Central memory CD8-positive, alpha-beta T cell (primary cell): ENCODE measurements at regions not wholly inside any gene's neighbourhood (a gene's known extent, or its start where the extent isn't known, plus 50 kb on each side); places are given as distances from the start of the nearest gene placed in this dataset.

Experiments
- ATAC-seq: fragments of 150-1000 bp; cut with Tn5 transposase; replicated peaks from 2 replicates; pipeline ENCODE4 v1.10.0; 2022; ENCODE audit warnings: mild to moderate bottlenecking, moderate FRiP score, moderate number of reproducible peaks; ENCODE audit not compliant: poor library complexity, severe bottlenecking; ENCODE audit errors: extremely low read depth
- DNase-seq, 2 donors: peaks; one replicate each; pipeline ENCODE4 v3.0.0; 2021; ENCODE audit warnings: low spot score in 2 of 2
- H3K27ac Mint-ChIP-seq: one replicate; pipeline ENCODE4 v1.8.0; 2022; ENCODE audit warnings: low read depth, mild to moderate bottlenecking, moderate library complexity, mixed read lengths
- H3K27me3 Mint-ChIP-seq: one replicate; pipeline ENCODE4 v1.8.0; 2022; ENCODE audit warnings: mixed read lengths
- H3K36me3 Mint-ChIP-seq: one replicate; pipeline ENCODE4 v1.8.0; 2022; ENCODE audit warnings: mild to moderate bottlenecking, moderate library complexity, mixed read lengths; ENCODE audit not compliant: insufficient read depth
- H3K4me1 Mint-ChIP-seq: one replicate; pipeline ENCODE4 v1.8.0; 2022; ENCODE audit warnings: mixed read lengths
- H3K4me3 Mint-ChIP-seq: one replicate; pipeline ENCODE4 v1.8.0; 2022; ENCODE audit warnings: mild to moderate bottlenecking, moderate library complexity, mixed read lengths
- H3K9me3 Mint-ChIP-seq: one replicate; pipeline ENCODE4 v1.8.0; 2022; ENCODE audit warnings: mixed read lengths

DNA sequence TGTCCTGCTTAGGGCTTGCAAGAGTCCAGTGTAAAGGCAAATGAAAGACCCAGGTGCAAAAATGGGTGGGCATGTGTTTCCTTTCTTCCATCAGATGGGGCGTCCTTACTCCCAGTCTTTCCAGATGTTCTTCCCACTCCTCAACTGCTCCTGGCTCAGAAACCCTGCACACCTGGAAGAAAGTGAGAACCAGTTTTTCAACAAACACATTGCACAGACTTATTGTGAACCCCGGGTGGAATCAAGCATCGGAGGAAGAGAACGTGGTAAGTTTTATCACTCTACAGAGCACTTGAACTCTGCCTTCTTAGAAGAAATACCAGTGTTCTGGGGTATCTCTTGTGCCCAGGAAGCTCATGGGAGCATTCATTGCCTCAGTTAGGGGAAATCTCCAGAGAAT, 93.3 kb downstream of the TMX1 start:
- Mint-ChIP-seq H3K9me3 (no peaks in the 10 kb centered on the region), H3K36me3 (no peaks in the 10 kb centered on the region), H3K4me3 (no peak overlapping the region), H3K27me3 (peaks cover 41% of the 10 kb centered on the region), H3K27ac (no peak overlapping the region), H3K4me1 (no peaks in the 10 kb centered on the region)
- ATAC-seq, result no peak
- DNase-seq, result no peak

GRCh38 chr14:51333901-51334521, 94.0 kb downstream of the TMX1 start:
- H3K4me3 Mint-ChIP-seq, result no peak overlapping the region
- H3K9me3 Mint-ChIP-seq, result no peaks in the 10 kb centered on the region
- H3K4me1 Mint-ChIP-seq, result no peaks in the 10 kb centered on the region

DNA sequence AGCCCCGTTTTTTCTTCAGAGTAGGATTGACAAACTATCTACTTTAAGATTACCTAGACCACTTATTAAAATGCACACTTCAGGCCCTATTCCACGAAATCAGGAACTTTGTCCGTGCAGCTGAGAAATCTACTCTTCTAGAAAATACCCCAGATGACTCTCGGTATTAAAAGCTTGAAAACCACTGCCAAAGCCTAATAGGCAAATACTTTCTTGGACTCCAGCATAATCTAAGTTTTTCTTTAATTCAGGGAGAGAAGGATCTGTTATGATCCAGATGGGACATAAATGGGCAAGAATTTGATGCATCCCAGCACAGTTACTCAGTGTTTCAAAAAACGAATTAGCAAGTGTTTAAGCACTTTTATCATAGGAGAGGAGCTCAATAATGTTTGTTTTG, 94.5 kb downstream of the TMX1 start:
- no peak overlapping the region for H3K27ac Mint-ChIP-seq
- no peaks in the 10 kb centered on the region for H3K36me3 Mint-ChIP-seq
- no peaks in the 10 kb centered on the region for H3K9me3 Mint-ChIP-seq
- ATAC-seq, result no peak
- no peaks in the 10 kb centered on the region for H3K4me1 Mint-ChIP-seq
- H3K4me3 Mint-ChIP-seq, result no peak overlapping the region
- DNase-seq, result no peak
- peaks cover 31% of the 10 kb centered on the region for H3K27me3 Mint-ChIP-seq

More at GRCh38 chr14:51333901-51334521, 94.0 kb downstream of the TMX1 start:
- H3K36me3 Mint-ChIP-seq, result no peaks in the 10 kb centered on the region
- H3K27me3 Mint-ChIP-seq, result peaks cover 34% of the 10 kb centered on the region
- DNase-seq (no peak), ATAC-seq (no peak)
- H3K27ac Mint-ChIP-seq, result no peak overlapping the region

GRCh38 chr14:51335531-51335930, 95.5 kb downstream of the TMX1 start:
- Mint-ChIP-seq H3K4me1 (no peaks in the 10 kb centered on the region), H3K4me3 (no peak overlapping the region), H3K27me3 (peaks cover 31% of the 10 kb centered on the region), H3K36me3 (no peaks in the 10 kb centered on the region), H3K9me3 (no peaks in the 10 kb centered on the region), H3K27ac (no peak overlapping the region)
- no peak for ATAC-seq
- DNase-seq, result no peak

DNA sequence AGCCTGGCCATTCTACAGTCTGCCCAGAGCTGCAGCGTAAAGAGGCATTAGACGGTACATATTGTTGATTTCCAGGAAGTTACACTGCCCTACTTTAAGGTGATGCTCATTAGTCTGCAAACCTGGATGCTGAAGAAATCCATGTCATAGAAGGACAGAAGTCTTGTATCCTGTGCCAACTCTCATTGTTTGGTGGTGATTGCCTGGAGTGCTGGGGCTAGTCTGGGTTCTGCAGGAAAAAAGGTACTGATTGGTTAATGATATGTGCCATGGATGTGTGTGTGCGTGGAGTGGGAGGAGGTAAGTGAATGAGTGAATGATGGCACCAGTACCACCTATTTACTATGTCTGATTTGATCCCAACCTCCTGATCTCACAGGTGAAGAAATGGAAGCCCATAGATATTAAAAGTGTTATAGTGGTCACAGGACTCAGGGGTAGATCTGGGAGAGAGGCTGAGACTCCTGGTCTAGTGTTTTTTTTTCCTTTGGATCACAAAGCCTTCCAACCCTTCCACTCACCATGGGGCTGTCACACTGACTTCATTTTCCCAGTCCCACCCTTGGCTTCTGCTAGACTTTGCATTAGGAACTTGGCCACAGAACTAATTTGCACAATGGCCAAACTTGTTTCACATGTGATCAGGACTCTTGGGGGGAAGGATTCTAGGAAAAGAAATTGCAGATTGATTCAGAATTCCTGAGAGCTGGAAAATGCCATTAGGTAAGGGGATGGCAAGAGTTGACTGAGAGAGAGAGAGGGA, 96.1 kb downstream of the TMX1 start:
- H3K27ac Mint-ChIP-seq, result no peak overlapping the region
- no peak for ATAC-seq
- H3K4me3 Mint-ChIP-seq, result no peak overlapping the region

DNA sequence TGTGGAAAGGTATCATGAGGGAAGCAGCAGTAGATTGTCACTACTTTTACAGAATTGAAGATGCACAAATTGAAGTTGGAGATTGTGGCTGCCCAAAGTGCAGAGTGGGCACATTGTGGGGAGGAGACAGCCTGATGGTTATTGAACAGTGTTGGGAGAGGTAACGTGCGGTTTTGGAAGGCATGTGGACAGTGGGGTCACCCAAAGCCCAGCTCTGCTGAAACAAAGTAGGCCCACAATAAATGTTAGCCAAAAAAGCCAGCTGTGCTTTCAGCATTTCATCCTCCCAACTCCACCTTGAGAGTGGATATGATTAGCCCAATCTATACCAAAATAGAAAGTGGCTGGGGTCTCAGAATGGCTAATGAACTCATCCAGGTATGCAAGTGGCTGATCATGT, 96.7 kb downstream of the TMX1 start:
- Mint-ChIP-seq H3K27ac (no peak overlapping the region), H3K4me3 (no peak overlapping the region)

More for the DNA sequence above, 96.1 kb downstream of the TMX1 start:
- Mint-ChIP-seq H3K27me3 (peaks cover 31% of the 10 kb centered on the region), H3K36me3 (no peaks in the 10 kb centered on the region), H3K9me3 (no peaks in the 10 kb centered on the region), H3K4me1 (no peaks in the 10 kb centered on the region)
- no peak for DNase-seq

DNA sequence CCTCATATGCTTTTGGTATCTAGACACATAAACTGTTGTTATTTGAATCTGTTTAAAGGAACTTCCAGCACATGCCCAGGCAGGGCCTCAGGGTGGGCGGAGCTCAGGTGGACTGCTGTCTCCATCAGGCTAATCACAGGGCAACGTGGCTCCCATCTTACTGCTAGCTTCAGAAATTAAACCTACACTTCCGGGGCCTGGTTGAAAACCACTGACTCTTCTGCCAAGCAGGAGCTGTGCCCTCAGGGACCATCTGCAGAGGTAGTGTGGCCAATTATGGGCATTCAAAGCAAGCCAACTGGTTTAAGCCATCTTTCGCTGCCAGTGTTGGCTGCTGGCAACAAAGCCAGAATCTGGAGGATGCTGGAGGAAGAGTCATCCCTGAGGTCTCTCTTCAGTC, 97.5 kb downstream of the TMX1 start:
- peaks cover 19% of the 10 kb centered on the region for H3K27me3 Mint-ChIP-seq
- H3K27ac Mint-ChIP-seq, result no peak overlapping the region
- no peaks in the 10 kb centered on the region for H3K9me3 Mint-ChIP-seq
- H3K4me1 Mint-ChIP-seq, result no peaks in the 10 kb centered on the region
- ATAC-seq, result no peak
- DNase-seq, result no peak
- no peaks in the 10 kb centered on the region for H3K36me3 Mint-ChIP-seq
- H3K4me3 Mint-ChIP-seq, result no peak overlapping the region

More for the DNA sequence above, 96.7 kb downstream of the TMX1 start:
- Mint-ChIP-seq H3K36me3 (no peaks in the 10 kb centered on the region), H3K9me3 (no peaks in the 10 kb centered on the region), H3K4me1 (no peaks in the 10 kb centered on the region), H3K27me3 (peaks cover 27% of the 10 kb centered on the region)
- ATAC-seq (no peak), DNase-seq (no peak)

DNA sequence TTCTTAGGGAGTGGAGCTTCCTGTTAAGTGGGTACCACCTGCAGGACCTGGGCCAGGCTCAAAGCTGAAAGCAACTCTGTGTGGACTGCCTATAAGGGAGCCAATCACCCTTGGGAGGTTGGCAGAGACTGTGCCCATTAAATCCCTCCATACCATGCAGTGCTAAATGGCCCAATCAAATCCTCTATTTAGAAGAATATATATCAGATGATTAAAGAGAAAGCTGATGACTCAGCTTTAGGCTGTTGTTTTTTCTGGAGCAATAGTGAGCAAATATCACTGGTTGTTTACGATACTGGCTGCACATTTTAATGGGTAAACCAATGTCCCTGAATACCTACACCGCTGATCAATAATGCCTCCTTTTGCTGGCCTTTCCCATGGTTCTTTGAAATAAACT, 101.3 kb downstream of the TMX1 start:
- Mint-ChIP-seq H3K27me3 (no peaks in the 10 kb centered on the region), H3K4me3 (no peak overlapping the region)
- ATAC-seq, result no peak

GRCh38 chr14:51342226-51342625, 102.2 kb downstream of the TMX1 start:
- no peaks in the 10 kb centered on the region for H3K9me3 Mint-ChIP-seq
- DNase-seq (no peak), ATAC-seq (no peak)
- no peaks in the 10 kb centered on the region for H3K27me3 Mint-ChIP-seq
- no peak overlapping the region for H3K27ac Mint-ChIP-seq
- H3K4me1 Mint-ChIP-seq, result no peaks in the 10 kb centered on the region
- H3K36me3 Mint-ChIP-seq, result no peaks in the 10 kb centered on the region
- H3K4me3 Mint-ChIP-seq, result no peak overlapping the region

More for the DNA sequence above, 101.3 kb downstream of the TMX1 start:
- H3K27ac Mint-ChIP-seq, result no peak overlapping the region
- H3K36me3 Mint-ChIP-seq, result no peaks in the 10 kb centered on the region
- no peak for DNase-seq
- H3K4me1 Mint-ChIP-seq, result no peaks in the 10 kb centered on the region
- H3K9me3 Mint-ChIP-seq, result no peaks in the 10 kb centered on the region

DNA sequence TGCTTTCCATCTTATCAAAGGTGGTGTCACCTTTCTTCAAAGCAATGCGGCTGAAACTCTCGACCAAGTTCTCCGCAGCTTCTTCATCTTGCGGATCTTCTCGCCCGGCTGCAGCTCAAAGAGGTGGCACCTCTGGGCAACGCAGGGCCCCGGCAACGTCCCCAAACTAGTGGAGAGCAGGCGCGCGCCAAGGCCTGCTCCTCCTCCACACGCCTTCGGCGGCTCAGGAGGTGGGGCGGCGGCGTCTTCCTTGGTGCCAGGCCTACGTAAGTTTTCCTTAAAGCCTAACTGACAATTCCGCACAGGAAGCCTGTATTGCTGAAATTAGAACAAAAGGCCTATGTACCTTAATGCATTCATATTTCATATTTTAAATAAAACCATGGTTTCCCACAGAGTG, 112.0 kb downstream of the TMX1 start:
- no peak overlapping the region for H3K27ac Mint-ChIP-seq
- H3K4me1 Mint-ChIP-seq, result no peaks in the 10 kb centered on the region
- no peak overlapping the region for H3K4me3 Mint-ChIP-seq
- H3K36me3 Mint-ChIP-seq, result no peaks in the 10 kb centered on the region
- H3K27me3 Mint-ChIP-seq, result peaks cover 15% of the 10 kb centered on the region
- H3K9me3 Mint-ChIP-seq, result no peaks in the 10 kb centered on the region
- ATAC-seq (no peak), DNase-seq (no peak)

GRCh38 chr14:51353901-51354300, 113.9 kb downstream of the TMX1 start:
- Mint-ChIP-seq H3K4me3 (no peak overlapping the region), H3K27ac (no peak overlapping the region), H3K27me3 (peaks cover 15% of the 10 kb centered on the region), H3K4me1 (no peaks in the 10 kb centered on the region), H3K36me3 (no peaks in the 10 kb centered on the region), H3K9me3 (no peaks in the 10 kb centered on the region)
- DNase-seq, result no peak
- no peak for ATAC-seq

- H3K9me3 Mint-ChIP-seq, result no peaks in the 10 kb centered on the region
These were observed 114.8 kb downstream of the TMX1 start for GRCh38 chr14:51354846-51355245.

GRCh38 chr14:51356381-51356780, 116.3 kb downstream of the TMX1 start:
- Mint-ChIP-seq H3K9me3 (no peaks in the 10 kb centered on the region), H3K4me1 (no peaks in the 10 kb centered on the region), H3K27ac (no peak overlapping the region), H3K36me3 (no peaks in the 10 kb centered on the region), H3K27me3 (peaks cover 25% of the 10 kb centered on the region), H3K4me3 (no peak overlapping the region)
- ATAC-seq, result no peak
- DNase-seq, result no peak

More at GRCh38 chr14:51354846-51355245, 114.8 kb downstream of the TMX1 start:
- H3K27ac Mint-ChIP-seq, result no peak overlapping the region
- DNase-seq (no peak), ATAC-seq (no peak)
- no peak overlapping the region for H3K4me3 Mint-ChIP-seq
- peaks cover 15% of the 10 kb centered on the region for H3K27me3 Mint-ChIP-seq
- no peaks in the 10 kb centered on the region for H3K4me1 Mint-ChIP-seq
- no peaks in the 10 kb centered on the region for H3K36me3 Mint-ChIP-seq
